Neural progenitor cell (in vitro differentiated cells): ENCODE measurements at regions not wholly inside any gene's neighbourhood (a gene's known extent, or its start where the extent isn't known, plus 50 kb on each side); places are given as distances from the start of the nearest gene placed in this dataset.
"Not testable (repeated sequence)": the region's sequence is repeated elsewhere in the genome, so short reads cannot be mapped to it uniquely, and the experiment has no call there.

Experiments
- DNase-seq: peaks from one replicate; pipeline ENCODE4 v3.0.0-alpha.2; 2016; ENCODE audit warnings: low spot score
- H2AFZ ChIP-seq: fragments of 200-600 bp; sonication (generic); replicated peaks from 2 replicates; pipeline ENCODE4 v1.6.1; 2016; ENCODE audit warnings: antibody characterized with exemption
- H3F3A ChIP-seq: fragments of 200-600 bp; sonication (generic); 2 replicates; pipeline ENCODE4 v1.6.1; 2016; ENCODE audit warnings: antibody characterized with exemption, low read depth
- H3K27ac ChIP-seq: fragments of 200-600 bp; sonication (generic); 2 replicates; pipeline ENCODE4 v1.5.1; 2016; ENCODE audit warnings: mild to moderate bottlenecking
- H3K27me3 ChIP-seq: fragments of 200-600 bp; sonication (generic); 2 replicates; pipeline ENCODE4 v1.6.1; 2016; ENCODE audit warnings: mild to moderate bottlenecking, moderate library complexity
- H3K36me3 ChIP-seq: fragments of 200-600 bp; sonication (generic); 2 replicates; pipeline ENCODE4 v1.5.1; 2016
- H3K4me1 ChIP-seq: fragments of 200-600 bp; sonication (generic); 2 replicates; pipeline ENCODE4 v1.6.1; 2016; ENCODE audit warnings: mixed run types
- H3K4me2 ChIP-seq: fragments of 200-600 bp; sonication (generic); 2 replicates; pipeline ENCODE4 v1.6.1; 2016
- H3K4me3 ChIP-seq: fragments of 200-600 bp; sonication (generic); 2 replicates; pipeline ENCODE4 v1.5.1; 2016
- H3K79me2 ChIP-seq: fragments of 200-600 bp; sonication (generic); 2 replicates; pipeline ENCODE4 v1.6.1; 2016; ENCODE audit warnings: low read depth
- H3K9ac ChIP-seq: fragments of 200-600 bp; sonication (generic); 2 replicates; pipeline ENCODE4 v1.6.1; 2016
- H3K9me3 ChIP-seq: fragments of 200-600 bp; sonication (generic); 2 replicates; pipeline ENCODE4 v1.5.1; 2016; ENCODE audit warnings: low read depth
- H4K20me1 ChIP-seq: fragments of 200-600 bp; sonication (generic); 2 replicates; pipeline ENCODE4 v1.6.1; 2016; ENCODE audit warnings: low read depth
- H3K27ac Mint-ChIP-seq: 3 replicates; pipeline ENCODE4 v1.8.0; 2021; ENCODE audit warnings: mixed read lengths
- H3K27me3 Mint-ChIP-seq: 2 replicates; pipeline ENCODE4 v1.8.0; 2022; ENCODE audit warnings: low read depth, mild to moderate bottlenecking, inconsistent platforms, moderate library complexity, mixed read lengths; ENCODE audit not compliant: insufficient read depth
- H3K36me3 Mint-ChIP-seq: 3 replicates; pipeline ENCODE4 v1.8.0; 2021; ENCODE audit warnings: mixed read lengths
- H3K4me1 Mint-ChIP-seq: 3 replicates; pipeline ENCODE4 v1.8.0; 2021; ENCODE audit warnings: mixed read lengths
- H3K4me3 Mint-ChIP-seq: 3 replicates; pipeline ENCODE4 v1.8.0; 2021; ENCODE audit warnings: mild to moderate bottlenecking, moderate library complexity, mixed read lengths
- H3K9me3 Mint-ChIP-seq: 3 replicates; pipeline ENCODE4 v1.8.0; 2020; ENCODE audit warnings: mixed read lengths
- CTCF ChIP-seq: fragments of 200-600 bp; sonication (generic); IDR thresholded peaks from 2 replicates; pipeline ENCODE4 v1.5.1; 2017; ENCODE audit warnings: antibody characterized with exemption, mild to moderate bottlenecking
- EZH2 ChIP-seq: fragments of 200-600 bp; sonication (generic); IDR thresholded peaks from 2 replicates; pipeline ENCODE4 v1.6.1; 2017; ENCODE audit warnings: antibody characterized with exemption, mild to moderate bottlenecking, moderate library complexity
- EZH2phosphoT487 ChIP-seq: fragments of 200-600 bp; sonication (generic); IDR thresholded peaks from 2 replicates; pipeline ENCODE4 v1.6.1; 2017; ENCODE audit warnings: antibody characterized with exemption

GRCh38 chr6:131490441-131490840 lies 82.6 kb upstream of the ARG1 start:
- Histone ChIP-seq H3K36me3 (no peaks in the 10 kb centered on the region), H3K9ac (no peak overlapping the region), H3K4me2 (no peak overlapping the region), H3K27ac (no peak overlapping the region), H4K20me1 (no peaks in the 10 kb centered on the region), H3K9me3 (no peaks in the 10 kb centered on the region), H3F3A (no peaks in the 10 kb centered on the region), H2AFZ (no peak overlapping the region), H3K4me3 (no peak overlapping the region), H3K27me3 (no peaks in the 10 kb centered on the region), H3K4me1 (no peaks in the 10 kb centered on the region), H3K79me2 (no peaks in the 10 kb centered on the region)
- no peaks in the 10 kb centered on the region for H3K4me1 Mint-ChIP-seq
- H3K4me3 Mint-ChIP-seq, result no peak overlapping the region
- TF ChIP-seq CTCF (no peak), EZH2phosphoT487 (no peak), EZH2 (no peak)
- no peak for DNase-seq
- H3K9me3 Mint-ChIP-seq, result no peaks in the 10 kb centered on the region
- H3K27ac Mint-ChIP-seq, result no peak overlapping the region
- no peaks in the 10 kb centered on the region for H3K36me3 Mint-ChIP-seq
- peaks cover 4% of the 10 kb centered on the region for H3K27me3 Mint-ChIP-seq

GRCh38 chr6:131492932-131493573 lies 80.0 kb upstream of the ARG1 start:
- DNase-seq, result no peak
- no peaks in the 10 kb centered on the region for H3K36me3 ChIP-seq
- H3K27ac Mint-ChIP-seq, result no peak overlapping the region

DNA sequence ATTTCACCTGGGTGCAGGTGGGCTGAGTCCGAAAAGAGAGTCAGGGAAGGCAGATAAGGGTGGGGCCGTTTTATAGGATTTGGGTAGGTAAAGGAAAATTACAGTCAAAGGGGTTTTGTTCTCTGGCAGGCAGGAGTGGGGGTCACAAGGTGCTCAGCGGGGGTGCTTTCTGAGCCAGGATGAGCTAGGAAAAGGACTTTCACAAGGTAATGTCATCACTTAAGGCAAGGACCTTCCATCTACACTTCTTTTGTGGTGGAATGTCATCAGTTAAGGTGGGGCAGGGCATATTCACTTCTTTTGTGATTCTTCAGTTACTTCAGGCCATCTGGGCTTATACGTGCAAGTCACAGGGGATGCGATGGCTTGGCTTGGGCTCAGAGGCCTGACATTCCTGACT lies 68.6 kb upstream of the ARG1 start:
- not testable (repeated sequence) for H3K9ac ChIP-seq, H3K27ac Mint-ChIP-seq, H3K79me2 ChIP-seq, H2AFZ ChIP-seq, H3K4me2 ChIP-seq, H3K27me3 Mint-ChIP-seq, H3K36me3 ChIP-seq, DNase-seq, H3K4me3 ChIP-seq, H3K9me3 Mint-ChIP-seq, H3F3A ChIP-seq, H3K27ac ChIP-seq, H3K4me3 Mint-ChIP-seq, H3K36me3 Mint-ChIP-seq, H3K27me3 ChIP-seq, H3K4me1 ChIP-seq, H4K20me1 ChIP-seq, H3K4me1 Mint-ChIP-seq, H3K9me3 ChIP-seq

More at GRCh38 chr6:131492932-131493573, 80.0 kb upstream of the ARG1 start:
- no peak overlapping the region for H3K4me3 Mint-ChIP-seq
- H3K79me2 ChIP-seq, result no peaks in the 10 kb centered on the region
- no peaks in the 10 kb centered on the region for H3K4me1 Mint-ChIP-seq
- no peak overlapping the region for H3K9ac ChIP-seq
- no peak for TF ChIP-seq EZH2phosphoT487
- TF ChIP-seq EZH2, result no peak
- no peak for TF ChIP-seq CTCF
- no peak overlapping the region for H3K4me2 ChIP-seq
- no peaks in the 10 kb centered on the region for H4K20me1 ChIP-seq
- no peaks in the 10 kb centered on the region for H3K27me3 ChIP-seq
- no peaks in the 10 kb centered on the region for H3K9me3 ChIP-seq
- no peaks in the 10 kb centered on the region for H3K4me1 ChIP-seq
- H3F3A ChIP-seq, result no peaks in the 10 kb centered on the region
- no peak overlapping the region for H3K27ac ChIP-seq
- no peaks in the 10 kb centered on the region for H3K36me3 Mint-ChIP-seq
- H2AFZ ChIP-seq, result no peak overlapping the region
- H3K9me3 Mint-ChIP-seq, result no peaks in the 10 kb centered on the region
- no peak overlapping the region for H3K4me3 ChIP-seq
- H3K27me3 Mint-ChIP-seq, result peaks cover 2% of the 10 kb centered on the region

DNA sequence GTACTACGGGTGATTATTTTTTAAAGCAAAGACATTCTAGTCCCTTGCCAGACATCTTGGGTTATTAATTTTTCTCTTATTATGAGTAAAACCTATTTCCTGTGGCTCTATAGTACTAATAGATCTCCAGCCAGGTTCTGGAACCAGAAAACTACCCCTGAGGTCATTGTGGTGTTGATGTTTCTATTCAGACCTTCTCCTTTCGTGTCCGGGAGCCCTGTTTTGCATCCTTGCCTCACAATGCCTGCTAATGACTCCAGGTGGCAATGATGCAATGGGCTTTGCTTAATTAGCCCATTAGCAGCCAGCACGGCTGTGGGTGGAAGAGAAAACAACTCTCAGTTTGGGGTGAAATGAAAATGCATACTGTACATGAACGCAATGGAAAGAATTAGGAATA lies 62.9 kb upstream of the ARG1 start:
- H3K36me3 Mint-ChIP-seq, result no peaks in the 10 kb centered on the region

More for the DNA sequence above, 62.9 kb upstream of the ARG1 start:
- Histone ChIP-seq H3K4me2 (no peak overlapping the region), H3K79me2 (no peaks in the 10 kb centered on the region), H3K4me3 (no peak overlapping the region), H3F3A (no peaks in the 10 kb centered on the region), H2AFZ (no peak overlapping the region), H3K27ac (no peak overlapping the region), H3K9me3 (no peaks in the 10 kb centered on the region), H3K36me3 (no peaks in the 10 kb centered on the region), H3K4me1 (peaks cover 5% of the 10 kb centered on the region), H4K20me1 (no peaks in the 10 kb centered on the region), H3K9ac (no peak overlapping the region), H3K27me3 (peaks cover 2% of the 10 kb centered on the region)
- peak; percentile 45 for DNase-seq
- no peak for TF ChIP-seq EZH2phosphoT487
- TF ChIP-seq CTCF, result no peak
- no peak for TF ChIP-seq EZH2
- Mint-ChIP-seq H3K4me3 (no peak overlapping the region), H3K9me3 (peaks cover 3% of the 10 kb centered on the region), H3K4me1 (no peaks in the 10 kb centered on the region), H3K27ac (no peak overlapping the region), H3K27me3 (no peaks in the 10 kb centered on the region)
